Stomach (tissue), 4 donors: ENCODE measurements at regions not wholly inside any gene's neighbourhood (a gene's known extent, or its start where the extent isn't known, plus 50 kb on each side); places are given as distances from the start of the nearest gene placed in this dataset.

Experiments
- POLR2A ChIP-seq, 4 donors: fragments of 450-650 bp; IDR thresholded peaks; one replicate each; pipeline ENCODE4 v1.6.1; 2016; ENCODE audit warnings: antibody characterized with exemption in 4 of 4, control low read depth in 2 of 4, mild to moderate bottlenecking in 1 of 4, moderate library complexity in 1 of 4
- TF ChIP-seq, protein P1 (sequence below), 7 experiments: fragments of 450-650 bp in 4 of 7; fragments of 200-600 bp in 3 of 7; sonication (generic) in 3 of 7; IDR thresholded peaks; one replicate each; pipeline ENCODE4 v1.5.1; 2016 to 2019; ENCODE audit warnings: antibody characterized with exemption in 7 of 7, control low read depth in 2 of 7, mild to moderate bottlenecking in 1 of 7

DNA sequence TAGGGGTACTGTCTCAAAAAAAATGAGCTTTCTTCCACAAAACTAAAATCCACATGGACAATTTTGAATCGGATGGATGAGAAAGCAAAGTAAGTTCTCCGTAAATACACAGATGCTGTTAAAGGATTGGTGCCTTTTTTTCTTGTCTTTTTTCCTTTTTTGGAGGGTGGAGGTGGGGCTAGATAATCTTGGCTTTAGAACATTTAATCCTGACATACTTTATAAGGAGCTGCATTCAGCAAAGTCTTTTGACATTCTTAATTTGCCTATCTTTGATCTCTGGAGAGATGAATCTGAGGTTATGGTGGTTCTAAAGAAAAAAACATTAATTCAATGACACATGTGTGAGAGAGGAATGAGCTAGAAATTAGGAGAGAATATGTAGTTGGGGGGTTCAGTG, 312.3 kb upstream of the KCNJ16 start:
- TF ChIP-seq, protein P1, sequence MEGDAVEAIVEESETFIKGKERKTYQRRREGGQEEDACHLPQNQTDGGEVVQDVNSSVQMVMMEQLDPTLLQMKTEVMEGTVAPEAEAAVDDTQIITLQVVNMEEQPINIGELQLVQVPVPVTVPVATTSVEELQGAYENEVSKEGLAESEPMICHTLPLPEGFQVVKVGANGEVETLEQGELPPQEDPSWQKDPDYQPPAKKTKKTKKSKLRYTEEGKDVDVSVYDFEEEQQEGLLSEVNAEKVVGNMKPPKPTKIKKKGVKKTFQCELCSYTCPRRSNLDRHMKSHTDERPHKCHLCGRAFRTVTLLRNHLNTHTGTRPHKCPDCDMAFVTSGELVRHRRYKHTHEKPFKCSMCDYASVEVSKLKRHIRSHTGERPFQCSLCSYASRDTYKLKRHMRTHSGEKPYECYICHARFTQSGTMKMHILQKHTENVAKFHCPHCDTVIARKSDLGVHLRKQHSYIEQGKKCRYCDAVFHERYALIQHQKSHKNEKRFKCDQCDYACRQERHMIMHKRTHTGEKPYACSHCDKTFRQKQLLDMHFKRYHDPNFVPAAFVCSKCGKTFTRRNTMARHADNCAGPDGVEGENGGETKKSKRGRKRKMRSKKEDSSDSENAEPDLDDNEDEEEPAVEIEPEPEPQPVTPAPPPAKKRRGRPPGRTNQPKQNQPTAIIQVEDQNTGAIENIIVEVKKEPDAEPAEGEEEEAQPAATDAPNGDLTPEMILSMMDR (IDR thresholded peaks at IDR 0.05) = no peak
- no peak for TF ChIP-seq POLR2A (IDR thresholded peaks at IDR 0.05)
